AG04449 (cell line): ENCODE measurements at regions not wholly inside any gene's neighbourhood (a gene's known extent, or its start where the extent isn't known, plus 50 kb on each side); places are given as distances from the start of the nearest gene placed in this dataset.

Experiments used
- CTCF ChIA-PET: fragments of 350-600 bp; formaldehyde crosslinking; extraction: SDS; loops from one replicate; lab custom pipeline; 2021; ENCODE audit warnings: antibody characterized with exemption; lab: Yijun Ruan, JAX
- POLR2A ChIA-PET: fragments of 400-600, 350-600 bp; formaldehyde crosslinking; extraction: SDS; loops from one replicate; lab custom pipeline; 2020; ENCODE audit warnings: antibody characterized with exemption, inconsistent platforms; lab: Yijun Ruan, JAX
- DNase-seq: peaks from one replicate; pipeline ENCODE4 v3.0.0-alpha.2; 2010; ENCODE audit warnings: low read depth, low spot score
- H3K4me3 ChIP-seq: 2 replicates; pipeline ENCODE4 v1.5.1; 2011; ENCODE audit warnings: low read depth, mild to moderate bottlenecking, control low read depth, low read length
- CTCF ChIP-seq: IDR thresholded peaks from one replicate; pipeline ENCODE4 v1.5.1; 2011; ENCODE audit warnings: mild to moderate bottlenecking, moderate library complexity, low read length, control low read depth, inconsistent platforms; ENCODE audit not compliant: insufficient read depth; ENCODE audit errors: missing control alignments

- DNase-seq: no peak
- no peak overlapping the region for H3K4me3 ChIP-seq
- no peak for TF ChIP-seq CTCF
- ChIA-PET POLR2A (no interaction called here), CTCF (no interaction called here)
Observed at GRCh38 chr18:67964462-67964861, 447.9 kb upstream of the DSEL start.

- CTCF ChIA-PET: no interaction called here
- no peak overlapping the region for H3K4me3 ChIP-seq
- POLR2A ChIA-PET: no interaction called here
- DNase-seq: no peak
- TF ChIP-seq CTCF: no peak
Observed at GRCh38 chr18:67961701-67962440, 445.4 kb upstream of the DSEL start.

GRCh38 chr18:67957684-67958083, 441.2 kb upstream of the DSEL start:
- no peak for TF ChIP-seq CTCF
- ChIA-PET POLR2A (no interaction called here), CTCF (no interaction called here)
- no peak overlapping the region for H3K4me3 ChIP-seq
- no peak for DNase-seq

GRCh38 chr18:67954594-67954993, 438.1 kb upstream of the DSEL start:
- CTCF ChIA-PET: no interaction called here
- DNase-seq: no peak
- POLR2A ChIA-PET: no interaction called here

GRCh38 chr18:67951137-67951536, 434.6 kb upstream of the DSEL start:
- H3K4me3 ChIP-seq: no peak overlapping the region
- no peak for TF ChIP-seq CTCF
- no peak for DNase-seq
- ChIA-PET POLR2A (no interaction called here), CTCF (no interaction called here)

More at GRCh38 chr18:67954594-67954993, 438.1 kb upstream of the DSEL start:
- no peak overlapping the region for H3K4me3 ChIP-seq
- no peak for TF ChIP-seq CTCF

GRCh38 chr18:67938660-67939059, 422.1 kb upstream of the DSEL start:
- H3K4me3 ChIP-seq: no peak overlapping the region
- ChIA-PET CTCF (interaction anchor here (1.4 kb wide), 1 partner anchor 22 kb away, joined by 3 read pairs; no protein-coding TSS in a partner anchor), POLR2A (no interaction called here)
- DNase-seq: no peak
- TF ChIP-seq CTCF: no peak
